H9 (cell line): ENCODE measurements at regions not wholly inside any gene's neighbourhood (a gene's known extent, or its start where the extent isn't known, plus 50 kb on each side); places are given as distances from the start of the nearest gene placed in this dataset.

ENCODE experiments used
- DNase-seq: peaks from one replicate; pipeline ENCODE4 v3.0.0-alpha.2; 2017
- H2AFZ ChIP-seq: one replicate; pipeline ENCODE4 v1.6.1; 2013; ENCODE audit warnings: mild to moderate bottlenecking, low read length, control low read depth, moderate library complexity
- H2AK5ac ChIP-seq: 2 replicates; pipeline ENCODE4 v1.6.1; 2013; ENCODE audit warnings: low read length, control low read depth, mixed read lengths; ENCODE audit not compliant: insufficient read length
- H2BK120ac ChIP-seq: one replicate; pipeline ENCODE4 v1.6.1; 2013; ENCODE audit warnings: low read depth, mild to moderate bottlenecking, low read length, control low read depth, inconsistent platforms; ENCODE audit not compliant: poor library complexity, severe bottlenecking
- H2BK12ac ChIP-seq: 2 replicates; pipeline ENCODE4 v1.6.1; 2013; ENCODE audit warnings: low read length, control low read depth, mixed read lengths, low read depth; ENCODE audit not compliant: insufficient read length
- H2BK15ac ChIP-seq: 2 replicates; pipeline ENCODE4 v1.6.1; 2013; ENCODE audit warnings: low read depth, low read length, control low read depth
- H2BK20ac ChIP-seq: one replicate; pipeline ENCODE4 v1.6.1; 2013; ENCODE audit warnings: low read depth, mild to moderate bottlenecking, low read length, control low read depth, inconsistent platforms; ENCODE audit not compliant: poor library complexity, severe bottlenecking
- H2BK5ac ChIP-seq: 2 replicates; pipeline ENCODE4 v1.6.1; 2013; ENCODE audit warnings: low read length, control low read depth, mixed read lengths; ENCODE audit not compliant: insufficient read length
- H3K14ac ChIP-seq: 2 replicates; pipeline ENCODE4 v1.6.1; 2013; ENCODE audit warnings: low read length, control low read depth; ENCODE audit not compliant: insufficient read depth
- H3K18ac ChIP-seq: 2 replicates; pipeline ENCODE4 v1.6.1; 2013; ENCODE audit warnings: low read depth, mild to moderate bottlenecking, mixed read lengths, low read length, control low read depth; ENCODE audit not compliant: insufficient read length
- H3K23ac ChIP-seq: 2 replicates; pipeline ENCODE4 v1.6.1; 2013; ENCODE audit warnings: low read length, control low read depth, mixed read lengths, low read depth; ENCODE audit not compliant: insufficient read length
- H3K23me2 ChIP-seq: 2 replicates; pipeline ENCODE4 v1.6.1; 2013; ENCODE audit warnings: low read depth, mild to moderate bottlenecking, mixed read lengths, low read length, control low read depth; ENCODE audit not compliant: insufficient read length, poor library complexity, severe bottlenecking
- H3K27ac ChIP-seq: 2 replicates; pipeline ENCODE4 v1.5.1; 2013; ENCODE audit warnings: low read length, control low read depth, mixed read lengths, low read depth; ENCODE audit not compliant: insufficient read length
- H3K27me3 ChIP-seq: 2 replicates; pipeline ENCODE4 v1.6.1; 2013; ENCODE audit warnings: low read length, control low read depth, inconsistent platforms; ENCODE audit not compliant: insufficient read depth
- H3K4ac ChIP-seq: 2 replicates; pipeline ENCODE4 v1.6.1; 2013; ENCODE audit warnings: low read depth, mild to moderate bottlenecking, control low read depth, inconsistent platforms, low read length, moderate library complexity
- H3K4me1 ChIP-seq: 2 replicates; pipeline ENCODE4 v1.6.1; 2013; ENCODE audit warnings: low read length, control low read depth, inconsistent platforms; ENCODE audit not compliant: insufficient read depth
- H3K4me2 ChIP-seq: 2 replicates; pipeline ENCODE4 v1.6.1; 2013; ENCODE audit warnings: low read length, control low read depth, mixed read lengths; ENCODE audit not compliant: insufficient read length, insufficient read depth
- H3K56ac ChIP-seq: 2 replicates; pipeline ENCODE4 v1.6.1; 2013; ENCODE audit warnings: low read depth, mild to moderate bottlenecking, mixed read lengths, low read length, control low read depth; ENCODE audit not compliant: insufficient read length
- H3K79me1 ChIP-seq: 2 replicates; pipeline ENCODE4 v1.6.1; 2013; ENCODE audit warnings: low read depth, mild to moderate bottlenecking, moderate library complexity, low read length, control low read depth, inconsistent platforms; ENCODE audit not compliant: insufficient read depth, poor library complexity, severe bottlenecking
- H3K79me2 ChIP-seq: 2 replicates; pipeline ENCODE4 v1.6.1; 2013; ENCODE audit warnings: low read length, control low read depth, inconsistent platforms; ENCODE audit not compliant: insufficient read depth
- H3K9ac ChIP-seq: 2 replicates; pipeline ENCODE4 v1.6.1; 2013; ENCODE audit warnings: low read length, control low read depth, mixed read lengths; ENCODE audit not compliant: insufficient read length; ENCODE audit errors: extremely low read depth
- H3K9me3 ChIP-seq: one replicate; pipeline ENCODE4 v1.6.1; 2013; ENCODE audit warnings: low read depth, low read length, inconsistent platforms; ENCODE audit not compliant: control insufficient read depth
- H3T11ph ChIP-seq: one replicate; pipeline ENCODE4 v1.6.1; 2013; ENCODE audit warnings: mild to moderate bottlenecking, low read length, control low read depth, inconsistent platforms
- H4K20me1 ChIP-seq: one replicate; pipeline ENCODE4 v1.6.1; 2013; ENCODE audit not compliant: control insufficient read depth, insufficient read length, insufficient read depth
- H4K5ac ChIP-seq: 2 replicates; pipeline ENCODE4 v1.6.1; 2013; ENCODE audit warnings: low read depth, mild to moderate bottlenecking, mixed read lengths, low read length, control low read depth; ENCODE audit not compliant: insufficient read length
- H4K8ac ChIP-seq: replicated peaks from 2 replicates; pipeline ENCODE4 v1.6.1; 2013; ENCODE audit warnings: low read length, control low read depth, mixed read lengths, low read depth; ENCODE audit not compliant: insufficient read length
- H4K91ac ChIP-seq: 2 replicates; pipeline ENCODE4 v1.6.1; 2013; ENCODE audit warnings: low read depth, mild to moderate bottlenecking, moderate library complexity, mixed read lengths, low read length, control low read depth; ENCODE audit not compliant: insufficient read length
- H3K27ac Mint-ChIP-seq, 3 experiments: 2 replicates in 2 of 3; 3 replicates in 1 of 3; pipeline ENCODE4 v1.8.0; 2020 to 2021; ENCODE audit warnings: mixed read lengths in 3 of 3, mild to moderate bottlenecking in 1 of 3, moderate library complexity in 1 of 3
- H3K27me3 Mint-ChIP-seq: 2 replicates; pipeline ENCODE4 v1.8.0; 2021; ENCODE audit warnings: low read depth, mild to moderate bottlenecking, moderate library complexity, mixed read lengths
- H3K36me3 Mint-ChIP-seq, 3 experiments: 2 replicates in 2 of 3; 3 replicates in 1 of 3; pipeline ENCODE4 v1.8.0; 2020 to 2021; ENCODE audit warnings: low read depth in 3 of 3, mixed read lengths in 3 of 3; ENCODE audit not compliant: insufficient read depth in 1 of 3
- H3K4me1 Mint-ChIP-seq, 2 experiments: 2 replicates each; pipeline ENCODE4 v1.8.0; 2020; ENCODE audit warnings: mixed read lengths in 2 of 2
- H3K4me3 Mint-ChIP-seq, 2 experiments: 2 replicates in 1 of 2; 3 replicates in 1 of 2; pipeline ENCODE4 v1.8.0; 2020 to 2021; ENCODE audit warnings: mild to moderate bottlenecking in 2 of 2, mixed read lengths in 2 of 2, moderate library complexity in 1 of 2
- H3K9me3 Mint-ChIP-seq, 2 experiments: 2 replicates in 1 of 2; 3 replicates in 1 of 2; pipeline ENCODE4 v1.8.0; 2020; ENCODE audit warnings: mild to moderate bottlenecking in 2 of 2, mixed read lengths in 2 of 2, moderate library complexity in 1 of 2
- TF ChIP-seq, protein P1 (sequence below): fragments of 200-600 bp; sonication (generic); conservative IDR thresholded peaks from 3 replicates; pipeline ENCODE4 v1.8.0; 2021; ENCODE audit warnings: antibody characterized with exemption, mild to moderate bottlenecking

GRCh38 chr5:152147286-152147685 is 222.6 kb upstream of the GLRA1 start:
- Histone ChIP-seq H2BK20ac (no peak overlapping the region), H3K23me2 (no peaks in the 10 kb centered on the region), H3K4me1 (no peaks in the 10 kb centered on the region), H2AFZ (no peak overlapping the region), H2BK15ac (no peak overlapping the region), H3K56ac (no peak overlapping the region), H3T11ph (no peak overlapping the region), H3K14ac (no peak overlapping the region), H4K8ac (no peak overlapping the region), H3K79me2 (no peaks in the 10 kb centered on the region), H2AK5ac (no peak overlapping the region), H4K20me1 (no peaks in the 10 kb centered on the region), H3K9ac (no peak overlapping the region), H3K27me3 (no peaks in the 10 kb centered on the region), H3K9me3 (no peaks in the 10 kb centered on the region), H3K27ac (no peak overlapping the region), H2BK12ac (no peak overlapping the region), H3K79me1 (no peaks in the 10 kb centered on the region), H2BK5ac (no peak overlapping the region), H3K4ac (no peak overlapping the region), H4K91ac (no peak overlapping the region), H3K23ac (no peak overlapping the region), H4K5ac (no peak overlapping the region), H3K18ac (no peak overlapping the region), H3K4me2 (no peak overlapping the region), H2BK120ac (no peak overlapping the region)
- peaks cover 0 to 3% of the 10 kb centered on the region in 2 experiments; a peak in 1 of 4 replicates for H3K4me1 Mint-ChIP-seq
- H3K27me3 Mint-ChIP-seq: no peaks in the 10 kb centered on the region
- TF ChIP-seq, protein P1, sequence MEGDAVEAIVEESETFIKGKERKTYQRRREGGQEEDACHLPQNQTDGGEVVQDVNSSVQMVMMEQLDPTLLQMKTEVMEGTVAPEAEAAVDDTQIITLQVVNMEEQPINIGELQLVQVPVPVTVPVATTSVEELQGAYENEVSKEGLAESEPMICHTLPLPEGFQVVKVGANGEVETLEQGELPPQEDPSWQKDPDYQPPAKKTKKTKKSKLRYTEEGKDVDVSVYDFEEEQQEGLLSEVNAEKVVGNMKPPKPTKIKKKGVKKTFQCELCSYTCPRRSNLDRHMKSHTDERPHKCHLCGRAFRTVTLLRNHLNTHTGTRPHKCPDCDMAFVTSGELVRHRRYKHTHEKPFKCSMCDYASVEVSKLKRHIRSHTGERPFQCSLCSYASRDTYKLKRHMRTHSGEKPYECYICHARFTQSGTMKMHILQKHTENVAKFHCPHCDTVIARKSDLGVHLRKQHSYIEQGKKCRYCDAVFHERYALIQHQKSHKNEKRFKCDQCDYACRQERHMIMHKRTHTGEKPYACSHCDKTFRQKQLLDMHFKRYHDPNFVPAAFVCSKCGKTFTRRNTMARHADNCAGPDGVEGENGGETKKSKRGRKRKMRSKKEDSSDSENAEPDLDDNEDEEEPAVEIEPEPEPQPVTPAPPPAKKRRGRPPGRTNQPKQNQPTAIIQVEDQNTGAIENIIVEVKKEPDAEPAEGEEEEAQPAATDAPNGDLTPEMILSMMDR: no peak
- H3K36me3 Mint-ChIP-seq: no peaks in the 10 kb centered on the region
- DNase-seq: no peak
- H3K27ac Mint-ChIP-seq: no peak overlapping the region
- no peak overlapping the region for H3K4me3 Mint-ChIP-seq
- H3K9me3 Mint-ChIP-seq: no peaks in the 10 kb centered on the region; a peak in 1 of 5 replicates
